ENCODE measurements at regions not wholly inside any gene's neighbourhood (a gene's known extent, or its start where the extent isn't known, plus 50 kb on each side); places are given as distances from the start of the nearest gene placed in this dataset.

DNA sequence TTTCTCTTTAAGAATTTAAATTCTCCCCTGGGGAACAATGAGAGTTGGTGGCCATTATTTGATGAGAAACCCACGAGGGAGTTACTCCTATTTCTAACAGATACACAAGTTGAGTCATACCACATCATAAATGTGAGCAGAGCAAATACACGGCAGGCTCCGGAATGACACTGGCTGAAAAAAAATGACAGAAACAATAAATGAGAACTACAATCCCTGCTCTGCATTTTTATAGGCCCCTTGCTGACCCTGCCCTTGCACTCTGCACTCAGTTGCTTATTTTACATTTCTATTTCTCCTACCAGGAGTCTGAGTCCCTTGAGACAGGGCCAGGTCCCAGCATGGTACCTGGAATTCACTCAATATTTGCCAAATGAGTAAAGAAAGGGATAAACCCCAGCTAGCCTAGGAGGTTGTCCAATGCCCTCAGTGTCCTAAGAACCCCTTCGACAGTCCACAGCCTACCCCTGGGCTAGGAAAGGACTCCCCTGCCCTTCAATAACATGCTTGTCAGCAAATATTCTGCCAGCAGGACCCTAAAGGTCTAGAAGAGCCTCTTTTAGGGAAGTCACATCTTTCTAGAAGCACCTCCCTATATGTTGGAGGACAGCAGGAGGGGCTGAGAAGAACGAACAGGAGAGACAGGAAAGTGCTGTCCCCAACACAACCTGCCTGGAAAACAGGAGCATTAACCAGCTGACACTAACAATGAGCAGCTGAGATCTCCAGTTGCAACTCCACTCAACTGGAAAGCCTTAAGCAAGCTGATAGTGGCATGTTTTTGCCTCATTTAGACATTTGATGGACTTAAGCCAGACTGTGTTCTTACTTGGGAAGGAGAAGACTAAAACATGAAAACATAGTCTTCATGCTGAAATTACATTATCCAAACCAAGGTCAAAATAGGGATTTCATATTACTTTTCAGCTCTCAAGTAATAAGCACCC lies 191.2 kb downstream of the ACTL7B start:
- peak in 1 of 2 donors; percentile 16 for DNase-seq
- H3K9me3 ChIP-seq: peaks cover 5 to 14% (median 8%) of the 10 kb centered on the region in 4 donors
- H3K36me3 ChIP-seq: no peaks in the 10 kb centered on the region
- H3K27me3 ChIP-seq: no peaks in the 10 kb centered on the region
- intact Hi-C loops (cut with DNase I; ENCODE audit: low total_unique reads): no loop called here
- TF ChIP-seq POLR2AphosphoS5 (IDR thresholded peaks at IDR 0.05) (no peak), POLR2A (IDR thresholded peaks at IDR 0.05) (no peak), EP300 (IDR thresholded peaks at IDR 0.05) (no peak)
- TF ChIP-seq, protein P1, sequence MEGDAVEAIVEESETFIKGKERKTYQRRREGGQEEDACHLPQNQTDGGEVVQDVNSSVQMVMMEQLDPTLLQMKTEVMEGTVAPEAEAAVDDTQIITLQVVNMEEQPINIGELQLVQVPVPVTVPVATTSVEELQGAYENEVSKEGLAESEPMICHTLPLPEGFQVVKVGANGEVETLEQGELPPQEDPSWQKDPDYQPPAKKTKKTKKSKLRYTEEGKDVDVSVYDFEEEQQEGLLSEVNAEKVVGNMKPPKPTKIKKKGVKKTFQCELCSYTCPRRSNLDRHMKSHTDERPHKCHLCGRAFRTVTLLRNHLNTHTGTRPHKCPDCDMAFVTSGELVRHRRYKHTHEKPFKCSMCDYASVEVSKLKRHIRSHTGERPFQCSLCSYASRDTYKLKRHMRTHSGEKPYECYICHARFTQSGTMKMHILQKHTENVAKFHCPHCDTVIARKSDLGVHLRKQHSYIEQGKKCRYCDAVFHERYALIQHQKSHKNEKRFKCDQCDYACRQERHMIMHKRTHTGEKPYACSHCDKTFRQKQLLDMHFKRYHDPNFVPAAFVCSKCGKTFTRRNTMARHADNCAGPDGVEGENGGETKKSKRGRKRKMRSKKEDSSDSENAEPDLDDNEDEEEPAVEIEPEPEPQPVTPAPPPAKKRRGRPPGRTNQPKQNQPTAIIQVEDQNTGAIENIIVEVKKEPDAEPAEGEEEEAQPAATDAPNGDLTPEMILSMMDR (IDR thresholded peaks at IDR 0.05): no peak
- WGBS, 5 donors: 56 to 73% (median 68%) methylated on average over 5 of the region's 5 CpGs
- no peaks in the 10 kb centered on the region for H3K4me1 ChIP-seq
- no peak overlapping the region for H3K4me3 ChIP-seq
- H3K27ac ChIP-seq: no peak overlapping the region

DNA sequence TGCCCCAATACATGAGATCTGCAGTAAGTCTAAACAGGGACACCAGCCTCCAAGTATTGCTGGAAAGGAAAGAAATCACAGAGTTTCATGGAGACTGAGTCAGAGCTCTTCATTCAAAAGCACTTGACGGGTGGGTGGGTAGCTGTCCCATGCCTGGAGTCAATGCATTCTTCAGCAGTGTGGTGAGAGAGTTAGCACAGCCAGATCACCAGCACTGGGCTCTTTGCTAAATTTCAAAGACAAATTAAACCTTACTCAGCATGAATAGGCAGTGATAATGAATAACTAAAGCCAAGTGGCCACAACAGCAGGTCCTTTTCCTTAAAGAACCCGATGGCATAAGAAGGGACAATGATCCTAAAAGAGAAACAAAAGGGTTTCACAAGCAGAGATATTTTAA lies 192.4 kb downstream of the ACTL7B start:
- TF ChIP-seq POLR2A (IDR thresholded peaks at IDR 0.05) (no peak), POLR2AphosphoS5 (IDR thresholded peaks at IDR 0.05) (no peak), EP300 (IDR thresholded peaks at IDR 0.05) (no peak)
- TF ChIP-seq, protein P1 (IDR thresholded peaks at IDR 0.05): no peak
- 68 to 76% (median 71%) methylated on average over 2 of the region's 2 CpGs for WGBS, 5 donors
- H3K4me3 ChIP-seq: no peak overlapping the region
- H3K27ac ChIP-seq: no peak overlapping the region
- peaks cover 8 to 26% (median 19%) of the 10 kb centered on the region in 4 donors for H3K9me3 ChIP-seq
- no peak for DNase-seq
- H3K27me3 ChIP-seq: no peaks in the 10 kb centered on the region
- H3K4me1 ChIP-seq: no peaks in the 10 kb centered on the region
- intact Hi-C loops (cut with DNase I; ENCODE audit: low total_unique reads): no loop called here
- H3K36me3 ChIP-seq: no peaks in the 10 kb centered on the region

DNA sequence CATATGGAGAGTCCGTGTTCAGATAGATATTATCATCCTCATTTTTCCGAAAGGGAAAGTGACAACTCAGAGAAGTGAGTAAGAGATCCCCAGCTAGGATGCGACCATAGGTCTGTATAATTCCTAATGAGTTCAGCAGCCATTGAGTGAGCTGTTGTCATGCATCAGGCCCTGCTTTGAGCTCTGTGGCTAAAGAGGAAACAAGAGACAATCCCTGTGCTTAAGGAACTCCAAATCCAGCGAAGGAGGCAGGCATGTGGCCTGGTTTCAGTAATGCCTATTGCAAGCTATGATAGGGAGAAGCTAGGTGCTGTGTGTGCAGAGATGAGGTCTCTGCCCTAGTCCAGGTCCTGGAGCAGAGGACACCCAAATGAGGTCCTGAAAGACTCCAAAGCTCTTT lies 192.8 kb downstream of the ACTL7B start:
- TF ChIP-seq EP300 (IDR thresholded peaks at IDR 0.05): no peak
- TF ChIP-seq, protein P1 (IDR thresholded peaks at IDR 0.05): no peak
- TF ChIP-seq POLR2A (IDR thresholded peaks at IDR 0.05): no peak
- no peak for TF ChIP-seq POLR2AphosphoS5 (IDR thresholded peaks at IDR 0.05)
- H3K27ac ChIP-seq: no peak overlapping the region
- no peak for DNase-seq
- H3K9me3 ChIP-seq: peaks cover 8 to 30% (median 21%) of the 10 kb centered on the region in 4 donors
- WGBS, 5 donors: 87 to 93% (median 89%) methylated on average over 4 of the region's 4 CpGs
- H3K4me3 ChIP-seq: no peak overlapping the region
- no peaks in the 10 kb centered on the region for H3K27me3 ChIP-seq
- intact Hi-C loops (cut with DNase I; ENCODE audit: low total_unique reads): no loop called here
- H3K36me3 ChIP-seq: no peaks in the 10 kb centered on the region
- no peaks in the 10 kb centered on the region for H3K4me1 ChIP-seq

DNA sequence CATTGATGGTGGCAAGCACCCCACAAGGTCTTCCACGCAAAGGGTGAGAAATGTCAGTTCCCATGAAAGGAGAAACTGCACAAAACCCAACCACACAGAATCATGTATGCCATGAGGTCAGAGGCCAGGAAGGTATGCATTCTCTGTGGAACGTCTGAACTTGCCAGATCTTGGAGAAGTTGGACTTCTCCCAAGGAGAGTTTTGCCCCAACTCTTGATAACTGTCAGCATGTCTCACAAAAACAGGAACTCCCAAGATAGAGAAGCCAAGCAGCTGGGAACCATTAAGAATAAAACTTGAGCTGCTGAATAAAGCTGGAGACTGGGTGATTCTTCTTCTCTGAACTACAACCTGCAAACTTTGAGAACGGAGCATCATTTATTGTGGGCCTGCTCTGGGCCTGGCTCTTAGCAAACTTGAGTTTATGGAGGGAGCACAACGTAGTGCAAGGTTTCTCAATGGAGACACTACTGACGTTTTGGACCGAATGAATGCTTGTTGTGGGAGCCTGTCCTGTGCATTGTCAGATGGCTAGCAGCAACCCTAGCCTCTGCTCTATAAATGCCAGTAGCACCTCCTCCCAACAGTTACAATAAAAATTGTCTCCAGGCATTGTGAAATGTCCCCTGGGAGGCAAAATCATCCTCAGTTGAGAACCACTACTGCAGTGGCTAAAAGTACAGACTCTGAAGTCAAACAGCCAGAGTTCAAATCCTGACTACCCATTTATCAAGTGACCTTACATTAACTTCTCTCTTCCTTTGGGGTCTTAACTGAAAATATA lies 193.5 kb downstream of the ACTL7B start:
- intact Hi-C loops (cut with DNase I; ENCODE audit: low total_unique reads): no loop called here
- DNase-seq: no peak
- Histone ChIP-seq H3K4me1 (no peaks in the 10 kb centered on the region), H3K27me3 (no peaks in the 10 kb centered on the region), H3K9me3 (peaks cover 8 to 31% (median 21%) of the 10 kb centered on the region in 4 donors), H3K36me3 (no peaks in the 10 kb centered on the region), H3K27ac (no peak overlapping the region), H3K4me3 (no peak overlapping the region)
- WGBS, 5 donors: 73 to 86% (median 79%) methylated on average over 6 of the region's 6 CpGs
- TF ChIP-seq, protein P1 (IDR thresholded peaks at IDR 0.05): no peak
- TF ChIP-seq EP300 (IDR thresholded peaks at IDR 0.05): no peak
- TF ChIP-seq POLR2AphosphoS5 (IDR thresholded peaks at IDR 0.05): no peak
- no peak for TF ChIP-seq POLR2A (IDR thresholded peaks at IDR 0.05)
